Inflammatory macrophage treated with lipopolysaccharide for 4 hours (primary cell): ENCODE measurements at regions not wholly inside any gene's neighbourhood (a gene's known extent, or its start where the extent isn't known, plus 50 kb on each side); places are given as distances from the start of the nearest gene placed in this dataset.

Source experiments
- DNase-seq: peaks from one replicate; pipeline ENCODE4 v3.0.0-alpha.2; 2020

- no peak for DNase-seq
These were observed 238.8 kb upstream of the PCDH10 start for GRCh38 chr4:132910229-132910748.

GRCh38 chr4:132918096-132918495, 231.0 kb upstream of the PCDH10 start:
- no peak for DNase-seq

- DNase-seq = no peak
These were observed 225.6 kb upstream of the PCDH10 start for GRCh38 chr4:132923516-132923915.

GRCh38 chr4:132934911-132935310, 214.2 kb upstream of the PCDH10 start:
- DNase-seq = no peak

- DNase-seq = no peak
These were observed 193.9 kb upstream of the PCDH10 start for GRCh38 chr4:132955146-132955545.

- no peak for DNase-seq
These were observed 192.1 kb upstream of the PCDH10 start for GRCh38 chr4:132956962-132957361.

GRCh38 chr4:132958457-132959263, 190.4 kb upstream of the PCDH10 start:
- no peak for DNase-seq

GRCh38 chr4:132981611-132982010, 167.5 kb upstream of the PCDH10 start:
- DNase-seq = no peak

- no peak for DNase-seq
These were observed 166.9 kb upstream of the PCDH10 start for GRCh38 chr4:132982151-132982550.

- no peak for DNase-seq
These were observed 158.0 kb upstream of the PCDH10 start for GRCh38 chr4:132991111-132991510.

- DNase-seq = no peak
These were observed 156.4 kb upstream of the PCDH10 start for GRCh38 chr4:132992686-132993085.

GRCh38 chr4:132998585-132999230, 150.4 kb upstream of the PCDH10 start:
- DNase-seq = no peak

- no peak for DNase-seq
These were observed 149.1 kb upstream of the PCDH10 start for GRCh38 chr4:133000012-133000411.

GRCh38 chr4:133003169-133003568, 145.9 kb upstream of the PCDH10 start:
- DNase-seq = no peak

GRCh38 chr4:133014473-133015135, 134.5 kb upstream of the PCDH10 start:
- DNase-seq = no peak

GRCh38 chr4:133045288-133045687, 103.8 kb upstream of the PCDH10 start:
- no peak for DNase-seq

- DNase-seq = no peak
These were observed 102.9 kb upstream of the PCDH10 start for GRCh38 chr4:133046156-133046555.

- no peak for DNase-seq
These were observed 90.4 kb upstream of the PCDH10 start for GRCh38 chr4:133058701-133059100.

- no peak for DNase-seq
These were observed 90.0 kb upstream of the PCDH10 start for GRCh38 chr4:133059117-133059516.

- DNase-seq = no peak
These were observed 86.2 kb upstream of the PCDH10 start for GRCh38 chr4:133062851-133063250.

GRCh38 chr4:133068083-133068482, 81.0 kb upstream of the PCDH10 start:
- no peak for DNase-seq

- no peak for DNase-seq
These were observed 67.8 kb upstream of the PCDH10 start for GRCh38 chr4:133081246-133081645.

GRCh38 chr4:133084421-133084820, 64.7 kb upstream of the PCDH10 start:
- DNase-seq = no peak

- no peak for DNase-seq
These were observed 53.5 kb upstream of the PCDH10 start for GRCh38 chr4:133095591-133095990.
